HG03469 (cell line): ENCODE measurements at regions not wholly inside any gene's neighbourhood (a gene's known extent, or its start where the extent isn't known, plus 50 kb on each side); places are given as distances from the start of the nearest gene placed in this dataset.
"Not testable (repeated sequence)": the region's sequence is repeated elsewhere in the genome, so short reads cannot be mapped to it uniquely, and the experiment has no call there.

Experiments
- ATAC-seq: cut with Tn5 transposase; IDR thresholded peaks from one replicate; pipeline ENCODE4 v1.9.1; 2021; ENCODE audit warnings: mild to moderate bottlenecking, moderate library complexity, moderate number of reproducible peaks; ENCODE audit not compliant: unreplicated experiment

DNA sequence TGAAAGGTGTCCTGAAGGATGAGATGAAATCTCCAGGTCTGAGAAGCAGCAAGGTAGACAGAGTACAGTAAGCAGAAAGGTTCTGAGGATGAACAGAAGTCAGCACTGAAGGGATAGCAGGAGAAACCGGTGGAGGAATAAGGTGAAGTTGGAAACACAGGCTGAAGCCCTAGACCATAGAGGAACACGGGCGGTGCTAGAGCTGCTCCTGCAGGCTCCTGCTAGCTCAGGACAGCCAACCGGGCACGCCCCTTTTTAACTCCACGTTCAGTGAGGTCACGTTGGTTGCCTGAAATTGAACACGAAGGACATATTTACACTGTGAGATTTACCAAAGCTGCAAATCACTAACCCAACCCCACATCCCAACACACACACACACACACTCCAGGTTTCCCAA is 1886.4 kb upstream of the AGA start:
- no peak for ATAC-seq

DNA sequence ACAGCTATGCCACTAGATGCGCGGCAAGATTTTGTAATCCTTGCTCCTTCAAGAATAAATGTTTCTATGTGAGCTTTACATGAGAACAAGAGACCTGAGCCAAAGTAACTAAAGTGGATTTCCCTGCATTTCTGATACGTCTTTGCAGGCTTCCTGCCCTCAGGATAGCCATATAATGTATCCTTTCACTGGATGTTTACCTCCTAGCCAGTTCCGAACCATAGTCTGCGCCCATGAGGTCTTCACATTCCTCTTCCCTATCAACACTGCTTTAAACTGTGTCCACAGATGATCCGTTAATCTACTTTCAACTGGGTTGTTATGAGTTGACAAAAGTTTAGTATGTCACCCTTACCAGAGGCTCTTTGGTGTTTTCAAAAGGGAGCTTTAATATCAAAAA is 1889.1 kb upstream of the AGA start:
- no peak for ATAC-seq

DNA sequence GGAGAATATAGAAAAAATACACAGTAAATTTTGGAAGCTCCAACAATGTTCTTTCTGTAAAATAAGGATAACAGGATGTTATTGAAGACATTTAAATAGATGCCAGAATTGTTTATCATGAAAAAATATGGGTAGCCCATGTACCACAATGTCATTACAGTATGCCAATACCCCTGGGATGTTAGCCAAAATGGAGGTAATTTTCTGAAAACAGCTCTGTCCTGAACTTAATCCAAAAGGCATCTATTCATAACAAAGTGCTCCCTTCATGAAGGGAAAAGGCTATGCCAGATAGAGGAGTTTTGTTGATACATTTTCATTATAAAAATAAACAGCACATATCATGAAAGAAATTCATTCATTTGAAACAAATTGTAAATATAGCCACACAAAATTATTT is 1902.6 kb upstream of the AGA start:
- ATAC-seq = no peak

DNA sequence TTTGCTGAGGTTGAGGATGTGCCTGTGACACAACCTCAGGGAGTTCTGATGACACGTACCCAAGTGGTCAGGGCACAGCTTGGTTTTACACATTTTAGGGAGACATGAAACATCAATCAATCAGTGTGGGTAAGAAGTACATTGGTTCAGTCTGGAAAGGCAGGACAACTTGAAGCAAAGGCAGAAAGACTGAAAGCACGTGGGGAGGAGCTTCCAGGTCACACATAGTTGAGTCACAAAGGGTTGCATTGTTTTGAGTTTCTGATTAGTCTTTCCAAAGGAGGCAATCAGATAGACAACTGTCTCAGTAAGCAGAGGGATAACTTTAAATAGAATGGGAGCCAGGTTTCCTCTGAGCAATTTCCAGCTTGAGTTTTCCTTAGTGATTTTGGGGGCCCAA is 1910.0 kb upstream of the AGA start:
- no peak for ATAC-seq

DNA sequence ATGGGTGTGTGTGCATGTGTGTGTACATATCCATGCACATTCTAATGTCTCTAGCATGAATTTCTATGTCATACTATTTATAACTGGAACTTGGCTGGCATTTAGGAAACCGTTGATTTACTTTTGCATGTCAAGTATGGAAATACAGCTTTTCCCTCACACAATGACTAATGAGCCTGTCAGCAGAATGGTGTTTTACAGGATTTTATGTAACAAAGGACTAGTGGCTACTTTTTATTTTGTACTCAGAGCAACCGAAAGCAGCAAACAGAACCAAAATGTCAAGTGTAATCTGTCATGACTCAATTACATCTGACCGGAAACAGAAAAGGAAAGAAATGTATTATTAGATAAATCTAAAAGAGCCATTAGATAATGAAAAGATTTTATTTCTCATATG is 1911.5 kb upstream of the AGA start:
- ATAC-seq = no peak

DNA sequence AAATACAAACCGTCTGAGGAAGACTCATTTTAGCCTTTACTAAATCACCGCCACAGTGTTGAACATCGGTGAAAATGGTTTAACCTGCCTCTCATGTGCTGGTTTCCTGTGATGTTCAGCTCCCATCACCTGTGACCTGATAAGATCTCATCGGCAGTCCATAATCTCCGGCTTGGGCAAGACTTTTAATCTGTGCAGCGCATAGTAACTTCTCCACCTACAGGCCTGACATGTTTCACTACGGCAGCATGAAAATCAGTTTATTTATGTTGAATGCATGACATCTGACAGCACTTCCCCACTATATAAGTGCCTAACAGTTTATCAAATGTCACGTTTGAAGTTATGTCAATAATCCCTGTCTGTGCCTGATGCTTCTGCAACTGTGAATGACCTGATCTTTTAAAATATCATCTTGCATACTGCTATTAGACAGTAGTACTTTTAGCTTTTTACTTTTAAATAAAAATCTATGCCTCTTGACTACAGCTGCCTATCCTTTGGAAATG is 1919.8 kb upstream of the AGA start:
- no peak for ATAC-seq

DNA sequence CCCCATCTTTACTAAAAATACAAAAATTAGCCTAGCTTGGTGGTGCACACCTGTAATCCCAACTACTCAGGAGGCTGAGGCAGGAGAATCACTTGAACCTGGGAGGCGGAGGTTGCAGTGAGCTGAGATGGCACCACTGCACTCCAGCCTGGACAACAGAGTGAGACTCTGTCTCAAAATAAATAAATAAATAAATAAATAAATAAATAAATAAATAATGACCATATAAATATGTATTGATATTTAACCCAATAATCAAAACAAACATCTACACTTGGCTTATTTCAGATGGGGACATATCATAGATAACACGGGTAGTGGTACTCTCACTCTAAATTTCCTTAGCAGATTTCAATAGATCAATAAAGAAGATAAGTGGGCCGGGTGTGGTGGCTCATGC is 1923.7 kb upstream of the AGA start:
- ATAC-seq = not testable (repeated sequence)

DNA sequence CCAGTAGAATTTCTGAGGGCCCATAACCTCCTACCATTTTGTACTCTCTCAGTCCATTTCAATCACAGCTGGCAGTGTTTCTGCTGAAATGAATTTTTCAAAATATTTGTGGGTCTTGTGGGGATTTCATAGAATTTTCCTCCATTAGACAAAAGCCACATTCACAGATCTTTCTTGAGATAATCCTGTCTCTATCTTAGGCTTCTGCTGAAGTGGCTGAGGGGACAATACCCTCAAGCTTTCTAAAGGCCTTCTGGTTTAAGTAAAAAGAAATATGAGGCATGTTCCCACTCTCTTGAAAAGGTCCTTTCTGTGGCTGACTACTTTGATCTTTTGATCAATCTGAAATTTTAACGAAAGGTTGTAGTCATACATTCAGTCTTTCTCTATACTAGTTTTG is 1930.0 kb upstream of the AGA start:
- no peak for ATAC-seq

DNA sequence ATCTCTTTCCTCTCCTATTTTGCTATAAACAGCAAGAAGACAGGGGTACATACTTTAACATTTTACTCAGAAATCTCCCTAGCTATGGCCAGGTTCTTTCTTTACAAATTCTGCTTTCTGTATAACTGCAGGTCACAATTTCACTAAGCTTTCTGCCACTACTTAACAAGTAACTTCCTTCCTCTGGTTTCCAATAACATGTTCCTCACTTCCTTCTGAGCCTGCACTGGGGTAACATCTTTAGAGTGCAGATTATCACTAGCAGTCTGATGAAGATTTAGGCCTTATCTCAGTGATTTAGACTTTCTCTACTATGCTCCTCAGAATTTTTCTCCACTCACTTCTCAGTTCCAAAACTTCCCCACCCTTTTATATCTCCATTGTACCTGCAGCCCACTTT is 1930.5 kb upstream of the AGA start:
- ATAC-seq = no peak

DNA sequence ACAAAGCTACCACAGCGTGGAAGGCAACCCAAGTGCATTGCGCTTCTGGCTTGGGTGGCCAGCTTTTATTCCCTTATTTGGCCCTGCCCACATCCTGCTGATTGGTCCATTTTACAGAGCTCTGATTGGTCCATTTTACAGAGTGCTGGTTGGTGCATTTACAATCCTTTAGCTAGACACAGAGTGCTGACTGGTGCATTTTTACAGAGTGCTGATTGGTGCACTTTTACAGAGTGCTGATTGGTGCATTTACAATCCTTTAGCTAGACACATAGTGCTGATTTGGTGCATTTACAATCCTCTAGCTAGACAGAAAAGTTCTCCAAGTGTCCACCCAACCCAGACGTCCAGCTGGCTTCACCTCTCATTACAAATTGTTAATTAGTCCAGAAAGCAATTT is 1936.6 kb upstream of the AGA start:
- not testable (repeated sequence) for ATAC-seq

DNA sequence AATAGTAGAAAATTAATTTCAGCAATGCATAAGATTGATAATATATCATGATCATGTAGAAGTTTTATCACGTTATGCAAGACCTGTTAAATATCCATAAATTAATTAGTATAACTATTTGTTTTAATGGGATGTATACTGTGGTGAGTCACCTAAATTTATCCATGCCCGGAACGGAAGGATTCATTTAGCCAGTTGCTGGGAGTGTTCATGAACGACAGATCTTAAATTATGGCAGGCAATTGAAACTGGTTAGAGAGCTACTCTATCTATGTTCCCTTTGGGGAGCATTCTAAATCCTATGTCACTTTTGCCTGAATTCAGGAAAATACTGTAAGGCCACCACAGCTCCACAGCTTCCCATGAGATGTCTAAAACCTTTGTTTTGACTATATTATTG is 1950.5 kb upstream of the AGA start:
- ATAC-seq = no peak

DNA sequence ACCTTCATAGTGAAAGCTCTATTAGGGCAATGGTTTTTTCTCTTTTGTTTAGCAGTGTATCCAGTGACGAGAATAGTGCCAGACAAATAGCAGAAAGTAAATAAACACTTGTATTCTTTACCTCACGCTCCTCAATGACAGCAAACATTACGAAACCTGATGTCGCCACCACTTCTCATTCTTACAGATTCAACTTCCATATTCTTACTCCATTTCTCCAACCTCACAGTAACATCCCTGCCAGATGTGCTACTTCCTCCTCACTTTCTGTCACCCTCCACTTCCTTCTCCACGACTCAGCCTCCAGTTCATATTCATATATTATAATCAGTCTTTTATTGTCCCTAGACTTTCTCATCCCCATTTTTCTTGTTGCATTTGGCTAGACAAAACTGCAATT is 1956.2 kb upstream of the AGA start:
- ATAC-seq = no peak

DNA sequence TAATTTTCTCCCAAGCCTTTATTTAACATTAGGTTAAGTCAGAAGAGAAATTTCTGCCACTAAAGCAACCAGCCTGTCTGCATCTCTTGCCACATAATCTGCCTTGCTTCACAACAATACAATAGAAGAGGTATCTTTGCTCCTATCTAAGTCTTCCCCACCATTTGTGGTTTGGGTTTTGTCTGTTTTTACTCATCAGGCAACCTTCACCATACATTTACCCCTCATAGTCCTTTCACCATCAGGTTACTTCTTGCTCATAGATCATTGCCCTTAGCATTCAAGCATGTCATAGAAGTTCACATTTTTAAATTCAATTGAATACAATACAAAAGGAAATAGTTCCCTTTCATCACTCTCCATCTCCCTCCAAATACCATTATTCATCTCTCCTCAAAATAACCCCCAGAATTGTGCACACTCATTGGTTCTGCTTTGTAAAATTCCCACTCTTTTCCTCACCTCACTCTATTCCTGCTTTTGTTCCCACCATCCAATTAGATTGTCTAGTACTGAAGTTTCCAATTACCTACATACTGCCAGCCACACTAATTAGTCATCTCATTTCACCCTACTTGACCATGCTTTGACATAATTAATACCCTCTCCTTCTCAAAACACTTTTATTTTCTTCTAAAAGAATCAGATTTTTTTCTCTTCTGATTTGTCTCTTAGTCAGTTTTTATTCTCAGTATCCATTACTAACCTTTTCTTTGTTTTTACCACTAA is 1957.0 kb upstream of the AGA start:
- ATAC-seq = no peak

DNA sequence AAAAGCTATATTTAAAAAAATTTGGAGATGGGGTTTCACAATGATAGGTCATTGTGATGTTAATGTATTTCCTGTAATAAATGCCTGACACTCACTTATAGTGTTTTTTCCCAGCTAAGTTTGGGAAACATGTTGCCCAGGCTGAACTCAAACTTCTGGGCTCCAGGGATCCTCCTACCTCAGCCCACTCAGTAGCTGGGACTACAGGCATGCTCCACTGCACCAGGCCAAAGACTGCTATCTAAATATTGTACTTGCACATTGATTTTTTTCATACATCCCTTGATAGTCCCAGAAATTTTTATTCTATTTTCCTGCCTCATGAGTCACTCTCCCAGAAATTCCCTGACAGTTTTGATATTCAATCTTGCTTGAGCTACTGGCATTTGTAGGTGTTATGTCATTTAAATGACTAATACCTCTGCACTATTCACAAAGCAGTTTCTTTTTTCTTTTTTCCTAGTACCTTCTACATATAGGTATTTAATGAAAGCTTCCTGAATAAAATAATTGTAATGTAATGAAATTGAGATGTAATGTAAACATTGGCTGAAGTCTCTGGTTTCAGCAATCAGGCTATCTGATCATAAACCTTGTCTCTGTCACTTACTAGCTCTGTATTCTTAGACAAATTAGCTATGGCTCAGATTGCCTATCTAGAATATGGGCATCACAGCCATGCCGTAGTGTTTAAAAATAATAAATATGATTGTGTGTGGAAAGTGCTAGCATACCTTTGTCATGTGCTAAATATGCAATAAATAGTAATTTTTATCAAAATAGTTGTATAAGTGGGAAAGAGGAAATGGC is 1973.0 kb upstream of the AGA start:
- no peak for ATAC-seq

DNA sequence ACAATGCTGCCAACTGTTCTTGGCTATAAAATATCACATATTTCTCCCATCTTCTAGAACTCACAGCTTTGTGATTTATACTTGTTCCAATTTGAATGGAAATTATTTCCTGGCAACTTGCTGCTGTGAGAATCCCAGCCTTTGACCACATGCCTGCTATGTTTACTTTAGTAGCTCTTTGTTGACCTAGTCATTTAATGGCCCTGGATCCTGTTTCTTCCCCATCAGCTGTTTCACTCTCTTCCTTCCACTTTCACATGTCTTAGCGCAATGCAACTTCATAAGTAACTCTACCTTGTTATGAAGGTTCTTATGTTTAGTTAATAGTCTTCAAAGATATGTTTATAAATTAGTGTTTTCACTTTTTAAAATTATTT is 1973.6 kb upstream of the AGA start:
- ATAC-seq = no peak

DNA sequence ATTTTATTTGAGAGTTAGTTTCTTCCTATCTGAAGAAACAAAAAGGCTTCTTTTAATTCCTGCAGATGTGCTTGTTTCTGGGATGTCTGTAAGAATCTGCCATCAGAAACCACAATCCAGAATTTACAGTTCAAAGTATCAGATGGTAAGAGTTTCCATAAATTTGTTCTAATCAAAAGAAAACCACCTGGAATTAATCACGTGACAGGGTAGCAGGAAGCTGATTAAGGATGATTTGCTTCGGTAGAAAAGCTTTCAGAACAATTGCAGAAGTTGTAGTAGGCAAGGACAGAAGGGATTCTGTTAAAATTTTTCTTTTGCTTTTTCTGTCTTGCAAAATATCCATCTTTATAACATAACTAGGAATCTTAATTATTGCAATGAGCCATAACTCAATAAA is 1975.1 kb upstream of the AGA start:
- ATAC-seq = no peak

DNA sequence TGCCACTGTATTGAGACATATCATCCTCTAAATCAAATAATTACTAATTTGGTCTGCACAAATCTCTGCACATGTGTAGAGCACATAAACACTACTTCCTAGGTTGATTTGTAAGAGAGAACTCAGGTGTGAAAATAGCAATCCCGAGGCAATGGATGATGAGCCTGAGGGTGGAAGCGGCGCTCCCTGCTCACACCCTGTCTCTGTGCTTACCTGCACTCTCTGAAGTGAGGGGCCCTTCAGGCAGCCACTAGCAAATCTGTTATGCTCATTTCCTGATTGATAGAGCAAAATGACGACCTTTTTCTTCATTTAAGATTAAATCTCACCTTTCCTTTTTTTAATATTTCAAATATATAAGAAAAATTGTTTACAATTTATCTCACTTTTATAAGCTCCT is 1995.7 kb upstream of the AGA start:
- no peak for ATAC-seq

DNA sequence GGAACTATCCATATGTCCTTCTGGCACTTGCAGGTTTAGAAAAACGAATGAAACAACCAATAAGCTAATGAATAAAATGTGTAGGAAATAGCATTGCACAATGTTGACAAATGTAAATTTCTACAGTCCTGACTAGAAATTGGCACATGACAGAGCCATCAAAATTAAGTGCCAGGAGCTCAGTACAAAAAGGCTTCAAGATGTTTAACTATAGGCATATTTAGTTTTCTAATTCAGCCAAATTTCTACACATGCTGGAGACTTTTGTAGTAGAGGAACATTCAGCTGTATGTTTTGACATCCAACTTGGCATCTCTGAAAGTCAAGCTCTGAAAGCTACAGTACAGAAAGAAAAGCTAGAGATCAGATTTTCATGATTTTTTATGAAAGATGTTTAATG is 1999.4 kb upstream of the AGA start:
- ATAC-seq = no peak

DNA sequence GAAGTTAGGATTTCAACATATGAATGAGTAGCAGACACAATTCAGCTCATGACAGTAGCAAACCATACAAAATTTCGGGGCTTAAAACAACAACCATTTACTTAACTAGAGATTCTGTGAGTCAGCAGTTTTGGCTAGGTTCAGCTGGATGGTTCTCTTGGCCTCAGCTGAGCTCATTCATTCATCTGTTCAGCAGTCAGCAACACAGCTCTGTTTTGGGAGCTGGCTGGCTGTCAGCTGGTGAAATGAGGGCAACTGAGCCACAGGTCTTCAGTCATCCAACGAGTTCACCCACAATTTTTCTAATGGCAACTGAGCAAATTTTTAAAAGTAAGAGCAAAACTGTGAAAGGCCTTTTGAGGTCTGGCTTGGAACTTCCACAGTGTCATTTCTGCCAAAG is 2005.1 kb upstream of the AGA start:
- ATAC-seq = no peak

DNA sequence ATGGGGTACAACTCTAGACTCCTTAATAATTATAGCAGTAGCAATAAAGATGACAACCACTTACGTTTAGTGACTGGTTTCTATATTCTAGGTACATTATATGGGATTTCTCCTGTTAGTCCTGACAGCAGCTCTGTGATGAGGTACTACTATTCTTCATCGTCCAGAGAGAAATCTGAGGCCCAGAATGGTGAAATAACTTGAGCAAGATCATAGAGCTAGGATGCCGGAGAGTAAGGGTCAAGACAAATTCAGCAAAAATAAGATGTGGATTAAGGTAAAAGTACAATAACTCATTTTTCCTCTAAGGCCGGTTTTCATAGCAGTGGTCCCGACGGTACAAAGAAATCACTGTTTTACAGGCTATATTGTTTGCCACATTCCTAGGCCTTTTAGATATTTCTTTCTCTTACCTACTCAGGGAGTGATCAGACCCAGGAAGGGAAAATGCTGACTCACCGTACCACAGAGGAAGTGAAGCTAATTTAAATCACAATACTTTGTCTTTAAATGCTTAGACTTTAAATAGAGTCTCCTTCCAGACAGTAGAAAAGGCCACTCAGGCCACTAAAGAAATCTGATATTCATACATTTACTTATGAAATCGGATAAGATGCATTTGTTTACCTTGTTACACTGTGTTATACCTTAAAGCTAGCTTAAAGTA is 2023.0 kb upstream of the AGA start:
- no peak for ATAC-seq

DNA sequence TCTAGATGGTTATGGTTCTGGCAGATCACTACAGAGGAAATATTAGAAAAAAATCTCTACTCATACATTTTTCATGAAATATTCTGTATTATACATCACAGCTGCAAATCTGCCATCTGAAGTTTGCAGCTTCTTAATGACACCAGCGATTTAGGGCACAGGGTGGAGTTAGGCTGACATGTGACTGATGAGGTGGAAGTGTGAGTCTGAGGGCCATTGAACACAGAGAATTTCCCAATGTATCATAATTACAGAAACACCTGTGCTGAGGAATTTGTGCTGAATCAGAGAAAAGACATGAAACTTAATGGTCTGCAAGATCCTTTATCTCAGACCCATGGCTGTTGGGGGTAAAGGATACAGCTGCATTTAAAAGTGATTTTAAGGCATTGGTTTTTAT is 2025.6 kb upstream of the AGA start:
- ATAC-seq = no peak

DNA sequence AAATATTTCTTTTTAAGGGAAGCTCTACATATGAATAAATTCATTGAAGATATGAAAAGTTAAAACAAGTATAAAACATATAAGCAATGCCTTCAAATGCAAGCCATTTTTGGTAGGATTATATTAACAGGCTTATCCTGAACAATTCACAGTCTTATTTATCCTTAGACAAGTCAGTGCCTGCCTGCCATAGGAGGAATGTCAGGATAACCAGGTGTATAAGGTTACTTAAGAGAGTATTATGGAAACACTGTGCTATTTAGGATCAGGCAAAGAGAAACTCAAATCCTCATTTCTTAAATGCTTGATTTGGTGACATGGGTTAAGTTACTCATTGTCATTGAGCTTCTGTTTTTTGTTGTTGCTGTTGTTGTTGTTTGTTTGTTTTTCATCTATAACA is 2029.9 kb upstream of the AGA start:
- no peak for ATAC-seq
